OCI-LY3 (cell line): ENCODE measurements at regions not wholly inside any gene's neighbourhood (a gene's known extent, or its start where the extent isn't known, plus 50 kb on each side); places are given as distances from the start of the nearest gene placed in this dataset.

ENCODE experiments used
- EZH2phosphoT487 ChIP-seq: fragments of 200-600 bp; shearing (Covaris generic); IDR thresholded peaks from 2 replicates; pipeline ENCODE4 v1.6.1; 2018; ENCODE audit warnings: antibody characterized with exemption, mixed run types, low read depth
- TF ChIP-seq, protein P1 (sequence below): fragments of 200-600, 300-600 bp; sonication (generic); IDR thresholded peaks from 2 replicates; pipeline ENCODE4 v1.5.1; 2014; ENCODE audit warnings: antibody characterized with exemption, low read length, low read depth

DNA sequence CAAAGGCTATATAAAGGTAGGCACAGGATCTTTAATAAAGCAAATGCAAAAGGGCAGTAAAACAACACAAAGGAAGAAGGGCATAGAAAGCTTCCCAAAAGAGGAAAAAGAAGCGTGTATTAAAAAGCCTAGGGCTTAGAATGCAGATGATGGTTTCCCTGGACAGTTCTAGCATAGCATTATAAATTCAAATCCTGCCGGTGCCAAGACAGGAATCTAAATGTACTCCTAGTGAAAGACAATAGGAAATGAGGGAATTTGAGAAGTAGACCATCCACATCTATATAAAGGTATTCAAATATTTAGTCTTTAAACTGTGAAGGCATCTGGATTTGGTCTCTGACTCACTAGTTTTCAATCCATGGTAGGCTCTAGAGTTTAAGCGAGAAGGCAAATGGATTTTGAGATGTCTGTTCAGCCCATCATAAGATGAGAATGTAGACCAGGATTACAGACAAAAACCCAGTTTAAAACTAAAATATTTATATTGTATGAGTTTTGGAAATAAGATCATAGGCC, 431.8 kb downstream of the TBL1XR1 start:
- TF ChIP-seq, protein P1, sequence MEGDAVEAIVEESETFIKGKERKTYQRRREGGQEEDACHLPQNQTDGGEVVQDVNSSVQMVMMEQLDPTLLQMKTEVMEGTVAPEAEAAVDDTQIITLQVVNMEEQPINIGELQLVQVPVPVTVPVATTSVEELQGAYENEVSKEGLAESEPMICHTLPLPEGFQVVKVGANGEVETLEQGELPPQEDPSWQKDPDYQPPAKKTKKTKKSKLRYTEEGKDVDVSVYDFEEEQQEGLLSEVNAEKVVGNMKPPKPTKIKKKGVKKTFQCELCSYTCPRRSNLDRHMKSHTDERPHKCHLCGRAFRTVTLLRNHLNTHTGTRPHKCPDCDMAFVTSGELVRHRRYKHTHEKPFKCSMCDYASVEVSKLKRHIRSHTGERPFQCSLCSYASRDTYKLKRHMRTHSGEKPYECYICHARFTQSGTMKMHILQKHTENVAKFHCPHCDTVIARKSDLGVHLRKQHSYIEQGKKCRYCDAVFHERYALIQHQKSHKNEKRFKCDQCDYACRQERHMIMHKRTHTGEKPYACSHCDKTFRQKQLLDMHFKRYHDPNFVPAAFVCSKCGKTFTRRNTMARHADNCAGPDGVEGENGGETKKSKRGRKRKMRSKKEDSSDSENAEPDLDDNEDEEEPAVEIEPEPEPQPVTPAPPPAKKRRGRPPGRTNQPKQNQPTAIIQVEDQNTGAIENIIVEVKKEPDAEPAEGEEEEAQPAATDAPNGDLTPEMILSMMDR = no peak
- no peak for TF ChIP-seq EZH2phosphoT487
